Limb (tissue), 2 donors: ENCODE measurements at regions not wholly inside any gene's neighbourhood (a gene's known extent, or its start where the extent isn't known, plus 50 kb on each side); places are given as distances from the start of the nearest gene placed in this dataset.
"Not testable (repeated sequence)": the region's sequence is repeated elsewhere in the genome, so short reads cannot be mapped to it uniquely, and the experiment has no call there.

Experiments
- DNase-seq, 2 donors: peaks; one replicate each; pipeline ENCODE4 v3.0.0-alpha.2; 2016; ENCODE audit errors: extremely low spot score in 2 of 2

- DNase-seq, result no peak
Observed at GRCh38 chr9:129547063-129547462, 73.8 kb downstream of the C9orf50 start.

- DNase-seq, result not testable (repeated sequence)
Observed at GRCh38 chr9:129545876-129546275, 75.0 kb downstream of the C9orf50 start.

- DNase-seq, result no peak
Observed at GRCh38 chr9:129544761-129545160, 76.1 kb downstream of the C9orf50 start.

DNA sequence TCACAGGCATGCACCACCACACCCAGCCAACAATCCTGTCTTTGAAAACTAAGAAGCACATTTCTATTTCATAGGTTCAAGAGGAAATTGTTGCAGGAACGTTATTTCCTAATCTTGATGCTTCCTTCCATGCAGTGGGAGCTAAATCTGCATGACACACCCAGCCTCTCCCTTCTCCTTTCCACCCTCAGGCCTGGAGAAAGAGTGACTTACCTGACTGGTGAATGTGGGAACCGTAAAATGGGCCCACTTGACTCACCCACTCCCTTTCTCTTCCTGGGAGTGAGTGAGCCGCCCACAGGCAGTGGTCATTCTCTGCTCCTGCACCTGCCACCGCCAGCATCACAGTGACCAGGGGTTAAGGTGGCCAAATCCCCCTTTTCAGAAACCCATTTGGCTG lies 78.2 kb downstream of the C9orf50 start:
- no peak for DNase-seq

- no peak for DNase-seq
Observed at GRCh38 chr9:129541270-129541669, 79.6 kb downstream of the C9orf50 start.

DNA sequence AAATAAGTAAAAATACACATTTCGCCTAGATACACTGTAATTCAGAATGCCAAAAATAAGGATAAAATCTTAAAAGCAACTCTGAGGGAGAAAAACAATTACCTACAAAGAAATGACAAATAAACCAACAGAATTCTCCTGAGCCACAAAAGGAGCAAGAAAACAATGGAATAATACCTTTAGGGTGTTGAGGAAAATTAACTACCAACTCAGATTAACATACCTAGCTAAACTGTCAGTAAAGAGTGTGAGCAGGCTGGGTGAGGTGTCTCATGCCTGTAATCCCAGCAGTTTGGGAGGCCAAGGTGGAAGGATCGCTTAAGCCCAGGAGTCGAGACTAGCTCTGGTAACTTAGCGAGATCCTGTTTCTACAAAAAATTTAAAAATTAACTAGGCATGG lies 81.5 kb downstream of the C9orf50 start:
- DNase-seq, result no peak

DNA sequence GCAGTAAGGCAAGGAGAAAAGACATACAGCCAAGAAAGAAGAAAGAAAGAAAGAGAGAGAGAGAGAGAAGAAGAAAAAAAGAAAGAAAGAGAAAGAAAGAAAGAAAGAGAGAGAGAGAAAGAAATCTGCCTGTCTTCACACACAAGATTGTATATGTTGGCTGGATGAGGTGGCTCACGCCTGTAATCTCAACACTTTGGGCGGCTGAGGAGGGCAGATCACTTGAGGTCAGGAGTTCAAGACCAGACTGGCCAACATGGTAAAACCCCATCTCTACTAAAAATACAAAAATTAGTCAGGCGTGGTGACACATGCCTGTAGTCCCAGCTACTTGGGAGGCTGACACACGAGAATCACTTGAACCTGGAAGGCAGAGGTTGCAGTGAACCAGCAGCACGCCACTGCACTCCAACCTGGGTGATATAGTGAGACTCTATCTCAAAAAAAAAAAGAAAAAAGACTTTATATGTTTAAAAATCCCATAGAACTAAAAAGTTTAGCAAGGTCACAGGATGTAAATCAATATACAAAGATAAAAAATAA lies 89.0 kb downstream of the C9orf50 start:
- DNase-seq, result not testable (repeated sequence)

- DNase-seq, result not testable (repeated sequence)
Observed at GRCh38 chr9:129527955-129528354, 92.9 kb downstream of the C9orf50 start.

DNA sequence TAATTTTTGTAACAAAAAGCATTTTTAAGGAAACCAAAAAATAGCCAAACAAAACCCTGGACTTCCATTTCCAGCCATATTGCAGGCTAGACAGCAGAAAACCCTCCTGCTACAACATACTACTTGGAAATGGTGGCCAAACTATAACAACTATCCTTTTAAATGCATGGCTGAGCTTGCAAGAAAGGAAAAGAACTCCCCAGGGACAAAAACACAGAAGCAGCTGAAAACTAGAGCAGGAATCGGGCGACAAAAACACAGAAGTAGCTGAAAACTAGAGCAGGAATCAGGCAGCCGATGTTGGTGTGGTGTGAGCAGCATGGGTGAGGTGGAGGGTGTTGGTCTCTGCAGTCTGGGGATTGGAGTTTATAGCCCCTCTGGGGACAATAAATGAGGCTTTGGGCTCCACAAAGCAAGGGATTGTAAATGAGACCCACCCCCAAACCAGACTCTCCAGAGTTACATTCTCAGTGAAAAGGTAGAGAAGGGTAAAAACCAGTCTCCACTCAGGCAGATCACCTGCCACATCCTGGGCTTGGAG lies 95.2 kb downstream of the C9orf50 start:
- DNase-seq, result no peak

DNA sequence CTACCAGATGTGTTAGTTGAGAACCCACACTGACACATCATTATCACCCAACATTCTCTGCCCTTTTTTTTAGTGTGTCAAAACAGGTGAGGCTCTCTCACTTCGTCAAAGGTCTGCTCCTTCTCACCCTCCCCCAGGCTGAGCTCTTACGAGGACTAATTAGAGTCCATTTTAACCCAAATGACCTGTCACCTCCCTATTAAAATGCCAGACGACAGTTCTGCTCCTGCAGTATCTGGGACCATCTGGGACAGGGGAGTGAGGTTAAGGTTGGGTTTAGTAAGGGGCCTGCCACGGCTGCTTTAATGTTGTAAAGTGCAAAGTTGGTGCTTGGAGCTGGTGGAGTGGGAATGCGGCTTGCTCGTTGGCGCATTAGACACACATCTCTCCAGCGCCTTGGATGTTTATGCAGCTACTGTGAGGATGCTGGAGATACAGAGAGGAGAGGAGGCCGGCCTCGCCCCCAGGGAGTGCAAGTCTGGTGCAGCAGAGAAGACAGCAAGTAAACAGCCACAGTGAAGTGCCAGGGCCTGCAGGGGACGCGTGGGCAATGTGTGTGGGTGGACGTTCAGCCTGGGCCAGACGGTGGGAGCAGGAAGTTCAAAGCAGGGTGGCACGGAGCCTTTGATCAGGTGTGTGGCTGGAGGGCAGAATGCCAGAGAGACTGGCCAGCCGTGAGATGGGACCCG lies 96.2 kb downstream of the C9orf50 start:
- no peak for DNase-seq

DNA sequence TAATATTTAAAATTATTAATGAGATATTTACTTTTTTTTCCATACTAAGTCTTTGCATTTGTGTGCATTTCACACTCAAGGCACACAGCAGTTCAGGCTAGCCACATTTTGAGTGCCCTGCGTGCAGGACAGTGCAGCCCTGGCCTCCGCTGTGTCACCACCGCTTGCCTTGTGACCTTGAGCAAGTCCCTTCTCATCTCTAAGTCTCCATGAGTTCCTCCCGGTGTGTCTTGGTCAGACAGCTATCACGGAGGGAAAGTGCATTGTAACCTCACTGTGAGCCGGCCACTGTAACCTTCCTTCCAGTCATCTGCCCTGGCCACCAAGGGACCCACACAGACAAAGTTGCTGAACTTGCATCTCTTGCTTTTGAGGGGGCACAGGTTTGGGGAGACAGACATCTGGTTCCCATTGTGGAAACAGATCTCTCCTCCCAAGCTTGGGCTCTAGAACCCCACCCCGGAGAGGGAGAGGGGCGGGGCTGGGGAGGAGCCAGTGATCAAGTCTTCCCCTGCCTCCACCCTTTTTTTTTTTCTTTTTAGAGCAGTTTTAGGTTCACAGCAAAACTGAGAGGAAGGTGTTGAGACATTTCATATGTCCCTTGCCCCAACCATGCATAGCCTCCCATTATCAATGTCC lies 96.8 kb downstream of the C9orf50 start:
- no peak for DNase-seq

DNA sequence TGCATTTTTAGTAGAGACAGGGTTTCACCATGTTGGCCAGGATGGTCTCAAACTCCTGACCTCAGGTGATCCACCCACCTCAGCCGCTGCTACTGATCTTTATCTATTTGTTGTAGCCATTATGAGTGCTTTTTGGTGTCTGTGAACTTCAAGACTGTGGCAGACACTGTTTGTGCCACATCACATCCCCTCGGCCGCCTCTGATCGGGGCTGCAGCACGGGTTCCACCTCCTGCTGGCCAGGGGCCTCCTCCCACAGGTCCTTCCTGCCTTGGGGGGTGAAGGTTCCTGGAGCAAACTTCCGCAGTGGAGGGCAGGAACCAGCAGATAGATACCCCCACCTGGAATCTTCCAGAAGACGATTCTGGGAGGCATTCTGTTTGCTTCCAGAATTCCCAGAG lies 98.5 kb downstream of the C9orf50 start:
- no peak for DNase-seq

DNA sequence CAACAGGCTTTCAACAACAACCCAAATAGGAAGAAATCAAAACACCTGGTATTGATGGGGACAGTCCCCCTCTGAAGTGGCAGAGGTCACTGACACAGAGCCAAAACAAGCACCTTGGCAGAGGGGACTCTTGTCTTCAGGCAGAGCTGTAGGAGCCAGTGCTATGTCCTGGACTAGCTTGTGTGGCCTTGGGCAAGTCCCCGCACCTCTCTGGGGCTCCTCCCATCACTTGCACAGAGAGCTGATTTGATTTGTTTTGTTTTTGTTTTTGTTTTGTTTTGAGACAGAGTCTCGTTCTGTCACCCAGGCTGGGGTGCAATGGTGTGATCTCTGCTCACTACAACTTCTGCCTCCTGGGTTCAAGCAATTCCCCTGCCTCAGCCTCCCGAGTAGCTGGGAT lies 100.8 kb downstream of the C9orf50 start:
- no peak for DNase-seq

DNA sequence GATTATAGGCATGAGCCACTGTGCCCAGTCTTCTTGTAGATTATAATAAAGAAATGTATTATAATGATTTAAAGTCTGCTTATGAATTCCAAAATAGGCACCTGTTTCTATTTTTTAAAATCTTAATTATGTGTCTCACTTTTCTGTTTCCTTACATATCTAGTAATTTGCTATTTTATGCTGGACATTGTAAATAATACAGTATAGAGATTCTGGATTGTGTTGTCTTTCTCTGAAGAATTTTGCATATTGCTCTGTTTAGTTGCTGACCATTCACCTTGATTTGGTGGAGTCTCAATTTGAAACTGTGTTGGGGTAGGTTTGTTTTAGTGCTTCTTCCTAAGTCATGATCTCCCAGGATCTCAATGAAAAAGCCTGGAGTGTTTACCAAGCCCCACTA lies 102.8 kb downstream of the C9orf50 start:
- DNase-seq, result no peak

DNA sequence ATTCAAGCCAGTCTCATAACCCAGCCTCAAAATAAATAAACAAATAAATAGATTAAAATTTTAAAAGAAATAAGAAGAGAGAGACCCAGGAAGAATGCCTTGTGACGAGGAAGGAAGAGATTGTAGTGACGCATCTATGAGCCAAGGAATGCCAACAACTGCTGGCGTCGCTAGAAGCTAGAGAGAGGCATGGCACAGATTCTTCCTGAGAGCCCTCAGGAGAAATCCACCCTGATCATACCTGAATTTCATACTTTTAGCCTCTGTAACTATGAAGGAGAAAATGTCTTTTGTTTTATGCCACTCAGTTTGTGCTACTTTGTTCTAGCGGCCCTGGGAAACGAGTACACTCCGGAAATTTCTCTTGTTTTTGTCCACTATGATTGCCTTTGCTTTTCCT lies 103.9 kb downstream of the C9orf50 start:
- DNase-seq, result no peak

DNA sequence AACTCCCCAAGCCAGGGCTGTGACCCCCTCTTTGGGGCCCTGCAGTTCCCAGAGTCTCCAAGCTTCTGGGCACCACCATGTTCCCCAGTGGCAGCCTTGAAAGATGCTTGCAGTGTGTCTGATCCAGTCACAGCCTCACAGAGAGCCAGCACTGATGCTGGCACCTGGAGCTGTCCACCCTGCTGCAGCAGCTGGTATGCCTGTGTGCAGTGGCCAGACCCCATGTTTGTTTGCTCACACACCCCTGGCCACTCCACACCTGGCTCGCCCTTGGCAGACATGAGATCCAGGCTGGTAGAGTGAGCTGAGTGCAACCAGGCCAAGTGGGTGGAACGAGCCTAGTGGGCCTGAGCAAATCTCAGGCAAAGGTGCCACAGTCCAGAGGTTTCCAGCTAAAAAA lies 106.0 kb downstream of the C9orf50 start:
- DNase-seq, result no peak

GRCh38 chr9:129514497-129514867 lies 106.4 kb downstream of the C9orf50 start:
- DNase-seq, result no peak

DNA sequence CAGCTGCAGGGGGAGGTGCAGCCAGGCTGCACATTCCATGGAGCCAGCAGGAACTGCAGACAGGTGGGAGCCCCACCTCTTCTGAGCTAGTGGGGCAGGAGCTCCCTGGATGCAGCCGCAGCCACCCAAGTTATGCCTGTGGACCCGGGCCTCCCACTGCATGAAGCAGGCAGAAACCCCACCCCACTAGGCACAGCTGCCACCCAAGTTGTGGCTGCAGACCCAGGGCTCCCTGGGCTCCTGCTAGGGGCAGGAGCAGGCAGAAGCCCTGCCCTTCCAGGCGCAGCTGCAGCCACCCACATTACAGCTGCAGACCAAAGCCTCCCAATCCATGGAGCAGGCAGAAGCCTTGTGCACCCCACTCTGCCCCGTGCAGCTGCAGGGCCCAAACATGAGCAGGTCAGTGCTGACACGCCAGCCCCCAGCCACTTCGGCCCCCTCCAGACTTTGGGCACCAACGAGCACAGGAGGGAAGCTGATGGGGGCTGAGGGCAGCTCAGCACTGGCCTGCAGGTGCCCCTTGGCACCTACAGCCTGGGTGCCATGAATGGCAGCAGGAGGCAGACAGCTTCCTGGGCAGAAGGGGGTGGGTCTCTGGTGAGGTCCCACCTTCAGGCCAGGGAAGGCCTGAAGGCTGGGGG lies 106.9 kb downstream of the C9orf50 start:
- DNase-seq, result no peak

DNA sequence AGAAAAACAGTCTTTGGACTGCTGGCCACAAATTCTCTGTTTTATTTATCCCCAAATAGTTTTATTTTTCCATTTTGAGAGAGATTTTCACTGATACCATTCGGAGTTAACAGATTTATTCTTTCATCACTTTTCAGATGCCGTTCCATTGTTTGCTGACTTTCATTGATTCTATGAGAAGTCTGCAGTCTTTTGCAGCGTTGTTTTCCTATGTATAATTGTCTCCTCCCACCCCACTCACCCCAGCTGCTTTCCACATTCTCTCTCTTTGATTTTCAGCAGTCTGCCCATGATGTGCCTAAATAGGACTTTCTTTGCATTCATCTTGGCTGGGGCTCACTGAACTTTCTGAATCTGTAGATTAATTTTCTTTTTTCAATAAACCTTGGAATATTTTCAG lies 107.6 kb downstream of the C9orf50 start:
- no peak for DNase-seq

GRCh38 chr9:129511285-129511900 lies 109.5 kb downstream of the C9orf50 start:
- no peak for DNase-seq

DNA sequence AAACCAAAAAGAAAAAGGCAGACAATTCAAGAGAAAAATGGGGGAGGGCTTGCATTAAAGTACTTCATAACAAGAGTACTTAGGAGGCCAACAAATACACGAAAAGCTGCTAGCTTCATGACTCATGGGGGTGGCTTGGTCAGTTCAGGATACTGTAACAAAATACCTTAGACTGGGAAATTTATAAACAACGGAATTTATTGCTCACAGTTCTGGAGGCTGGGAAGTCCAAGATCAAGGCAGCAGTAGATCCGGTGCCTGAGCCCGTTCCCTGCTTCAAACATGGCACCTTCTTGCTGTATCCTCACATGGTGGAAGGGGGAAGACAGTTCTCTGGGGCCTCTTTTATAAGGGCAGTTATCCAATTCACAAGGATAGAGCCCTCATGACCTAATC lies 111.4 kb downstream of the C9orf50 start:
- DNase-seq, result no peak

GRCh38 chr9:129507805-129508204 lies 113.1 kb downstream of the C9orf50 start:
- DNase-seq, result no peak
